ENCODE measurements at regions not wholly inside any gene's neighbourhood (a gene's known extent, or its start where the extent isn't known, plus 50 kb on each side); places are given as distances from the start of the nearest gene placed in this dataset.

- TF ChIP-seq CTCF (IDR thresholded peaks at IDR 0.05; ENCODE audit: borderline replicate concordance, extremely low read depth, low read length, poor library complexity, severe bottlenecking) (no peak), EZH2 (IDR thresholded peaks at IDR 0.05; ENCODE audit: borderline replicate concordance, low read depth, low read length, severe bottlenecking) (no peak)
Measured at GRCh38 chr9:3751125-3751758, 225.4 kb upstream of the RFX3 start.
